ENCODE measurements at regions not wholly inside any gene's neighbourhood (a gene's known extent, or its start where the extent isn't known, plus 50 kb on each side); places are given as distances from the start of the nearest gene placed in this dataset.

- TF ChIP-seq EZH2 (IDR thresholded peaks at IDR 0.05; ENCODE audit: low read depth, unreplicated experiment) = no peak
- no peak for TF ChIP-seq CREB1 (CRISPR knock-in tag; IDR thresholded peaks at IDR 0.05; ENCODE audit: low read depth)
- no peak for TF ChIP-seq REST (IDR thresholded peaks at IDR 0.05; ENCODE audit: unreplicated experiment)
- TF ChIP-seq ZNF331 (CRISPR knock-in tag; IDR thresholded peaks at IDR 0.05; ENCODE audit: low read depth) = no peak
Measured at GRCh38 chr14:101371799-101372793, 189.2 kb upstream of the DIO3 start.
